Calu3 (cell line): ENCODE measurements at regions not wholly inside any gene's neighbourhood (a gene's known extent, or its start where the extent isn't known, plus 50 kb on each side); places are given as distances from the start of the nearest gene placed in this dataset.

Experiments used
- BruUV-seq: library from RNA; stranded (reverse); fragments of 400-500 nt; replicated peaks from 2 replicates; lab custom pipeline; 2021; lab: Mats Ljungman, UMichigan
- CTCF ChIA-PET: fragments of 300-600 bp; sonication (Branson Sonifier 250); formaldehyde crosslinking; loops from one replicate; lab custom pipeline; 2022; ENCODE audit warnings: antibody characterized with exemption; lab: Charles Lee
- DNase-seq: peaks from one replicate; pipeline ENCODE4 v3.0.0; 2022
- H3K27ac Mint-ChIP-seq: one replicate; pipeline ENCODE4 v1.8.0; 2022; ENCODE audit warnings: mixed read lengths; ENCODE audit not compliant: unreplicated experiment
- H3K27me3 Mint-ChIP-seq: one replicate; pipeline ENCODE4 v1.8.0; 2022; ENCODE audit warnings: mixed read lengths; ENCODE audit not compliant: unreplicated experiment
- H3K36me3 Mint-ChIP-seq: one replicate; pipeline ENCODE4 v1.8.0; 2022; ENCODE audit warnings: mild to moderate bottlenecking, moderate library complexity, mixed read lengths; ENCODE audit not compliant: insufficient read depth, unreplicated experiment
- H3K4me1 Mint-ChIP-seq: one replicate; pipeline ENCODE4 v1.8.0; 2022; ENCODE audit warnings: mild to moderate bottlenecking, low read depth, mixed read lengths; ENCODE audit not compliant: unreplicated experiment
- H3K4me3 Mint-ChIP-seq: one replicate; pipeline ENCODE4 v1.8.0; 2022; ENCODE audit warnings: mild to moderate bottlenecking, low read depth, moderate library complexity, mixed read lengths; ENCODE audit not compliant: unreplicated experiment
- H3K9me3 Mint-ChIP-seq: one replicate; pipeline ENCODE4 v1.8.0; 2022; ENCODE audit warnings: low read depth, mixed read lengths; ENCODE audit not compliant: unreplicated experiment
- CTCF ChIP-seq: fragments of 200-600 bp; IDR thresholded peaks from one replicate; pipeline ENCODE4 v1.8.0; 2022; ENCODE audit warnings: antibody characterized with exemption; ENCODE audit not compliant: unreplicated experiment
- intact Hi-C: fragments of 100-400 bp; cut with micrococcal nuclease; formaldehyde crosslinking; loops from one replicate; pipeline ENCODE4 v1.10.0; 2022; ENCODE audit not compliant: unreplicated experiment

GRCh38 chr4:42709392-42710065 is 52.6 kb upstream of the ATP8A1 start:
- Mint-ChIP-seq H3K36me3 (no peaks in the 10 kb centered on the region), H3K27ac (no peak overlapping the region), H3K4me3 (no peak overlapping the region), H3K4me1 (no peaks in the 10 kb centered on the region), H3K27me3 (no peaks in the 10 kb centered on the region), H3K9me3 (no peaks in the 10 kb centered on the region)
- no TSS peak for BruUV-seq
- intact Hi-C loops: no loop called here
- no peak for DNase-seq
- TF ChIP-seq CTCF: no peak
- CTCF ChIA-PET: no interaction called here

GRCh38 chr4:42708625-42709024 is 51.7 kb upstream of the ATP8A1 start:
- no peak overlapping the region for H3K4me3 Mint-ChIP-seq
- TF ChIP-seq CTCF: no peak
- no TSS peak for BruUV-seq
- H3K4me1 Mint-ChIP-seq: no peaks in the 10 kb centered on the region
- DNase-seq: no peak
- H3K27ac Mint-ChIP-seq: no peak overlapping the region
- no peaks in the 10 kb centered on the region for H3K9me3 Mint-ChIP-seq
- intact Hi-C loops: no loop called here
- H3K36me3 Mint-ChIP-seq: no peaks in the 10 kb centered on the region
- CTCF ChIA-PET: no interaction called here
- H3K27me3 Mint-ChIP-seq: no peaks in the 10 kb centered on the region
